Naive B cell (primary cell): ENCODE measurements at regions not wholly inside any gene's neighbourhood (a gene's known extent, or its start where the extent isn't known, plus 50 kb on each side); places are given as distances from the start of the nearest gene placed in this dataset.
"Not testable (repeated sequence)": the region's sequence is repeated elsewhere in the genome, so short reads cannot be mapped to it uniquely, and the experiment has no call there.

Experiments used
- ATAC-seq, 2 donors: fragments of 150-1000 bp; cut with Tn5 transposase; 2 replicates each; pipeline ENCODE4 v1.10.0; 2021; ENCODE audit warnings: low read depth in 2 of 2, mild to moderate bottlenecking in 2 of 2, moderate library complexity in 2 of 2
- DNase-seq: peaks from one replicate; pipeline ENCODE4 v3.0.0; 2022
- H3K27ac Mint-ChIP-seq, 6 donors: one replicate each; pipeline ENCODE4 v1.8.0; 2020 to 2022; ENCODE audit warnings: mild to moderate bottlenecking in 6 of 6, mixed read lengths in 6 of 6, moderate library complexity in 5 of 6, inconsistent platforms in 2 of 6
- H3K27me3 Mint-ChIP-seq, 3 donors: one replicate each; pipeline ENCODE4 v1.8.0; 2021 to 2022; ENCODE audit warnings: mixed read lengths in 3 of 3, mild to moderate bottlenecking in 1 of 3
- H3K36me3 Mint-ChIP-seq, 2 donors: one replicate each; pipeline ENCODE4 v1.8.0; 2020 to 2022; ENCODE audit warnings: mixed read lengths in 2 of 2, inconsistent platforms in 1 of 2, mild to moderate bottlenecking in 1 of 2
- H3K4me1 Mint-ChIP-seq, 3 donors: one replicate each; pipeline ENCODE4 v1.8.0; 2020 to 2022; ENCODE audit warnings: mixed read lengths in 3 of 3, inconsistent platforms in 1 of 3, mild to moderate bottlenecking in 1 of 3, moderate library complexity in 1 of 3
- H3K4me3 Mint-ChIP-seq, 8 donors: one replicate each; pipeline ENCODE4 v1.8.0; 2020 to 2022; ENCODE audit warnings: mild to moderate bottlenecking in 8 of 8, mixed read lengths in 8 of 8, moderate library complexity in 8 of 8, inconsistent platforms in 2 of 8
- H3K9me3 Mint-ChIP-seq, 7 donors: one replicate each; pipeline ENCODE4 v1.8.0; 2020 to 2022; ENCODE audit warnings: mixed read lengths in 7 of 7, mild to moderate bottlenecking in 5 of 7, inconsistent platforms in 2 of 7, moderate library complexity in 1 of 7

GRCh38 chr14:43522901-43523300, 984.2 kb downstream of the FSCB start:
- Mint-ChIP-seq H3K36me3 (no peaks in the 10 kb centered on the region), H3K4me3 (no peak overlapping the region), H3K27me3 (no peaks in the 10 kb centered on the region), H3K27ac (no peak overlapping the region), H3K4me1 (no peaks in the 10 kb centered on the region), H3K9me3 (no peaks in the 10 kb centered on the region)
- DNase-seq (no peak), ATAC-seq (no peak)

GRCh38 chr14:43522191-43522590, 984.9 kb downstream of the FSCB start:
- peak overlapping the region in 1 of 6 donors; percentile 35 for H3K27ac Mint-ChIP-seq
- no peaks in the 10 kb centered on the region for H3K4me1 Mint-ChIP-seq
- ATAC-seq (no peak), DNase-seq (no peak)
- H3K36me3 Mint-ChIP-seq, result no peaks in the 10 kb centered on the region
- H3K9me3 Mint-ChIP-seq, result peaks cover 0 to 3% (median 0%) of the 10 kb centered on the region in 7 donors
- no peaks in the 10 kb centered on the region for H3K27me3 Mint-ChIP-seq
- H3K4me3 Mint-ChIP-seq, result no peak overlapping the region

GRCh38 chr14:43503508-43503907, 1003.6 kb downstream of the FSCB start:
- H3K4me3 Mint-ChIP-seq, result no peak overlapping the region
- peaks cover 0 to 6% (median 2%) of the 10 kb centered on the region in 7 donors for H3K9me3 Mint-ChIP-seq
- no peaks in the 10 kb centered on the region for H3K4me1 Mint-ChIP-seq
- ATAC-seq (no peak), DNase-seq (no peak)
- H3K36me3 Mint-ChIP-seq, result no peaks in the 10 kb centered on the region
- H3K27ac Mint-ChIP-seq, result no peak overlapping the region
- no peaks in the 10 kb centered on the region for H3K27me3 Mint-ChIP-seq

GRCh38 chr14:43492359-43492758, 1014.7 kb downstream of the FSCB start:
- DNase-seq, H3K27me3 Mint-ChIP-seq, H3K4me1 Mint-ChIP-seq, H3K27ac Mint-ChIP-seq, H3K36me3 Mint-ChIP-seq, H3K4me3 Mint-ChIP-seq, ATAC-seq, H3K9me3 Mint-ChIP-seq: not testable (repeated sequence)

- Mint-ChIP-seq H3K4me1 (no peaks in the 10 kb centered on the region), H3K36me3 (no peaks in the 10 kb centered on the region), H3K27me3 (no peaks in the 10 kb centered on the region), H3K27ac (no peak overlapping the region), H3K4me3 (no peak overlapping the region), H3K9me3 (no peaks in the 10 kb centered on the region)
- ATAC-seq, result no peak
- no peak for DNase-seq
These were observed 1023.7 kb downstream of the FSCB start for GRCh38 chr14:43483415-43483814.

GRCh38 chr14:43481864-43482263, 1025.2 kb downstream of the FSCB start:
- no peak for DNase-seq
- no peaks in the 10 kb centered on the region for H3K4me1 Mint-ChIP-seq
- no peaks in the 10 kb centered on the region for H3K36me3 Mint-ChIP-seq
- no peaks in the 10 kb centered on the region for H3K9me3 Mint-ChIP-seq
- no peaks in the 10 kb centered on the region for H3K27me3 Mint-ChIP-seq
- H3K27ac Mint-ChIP-seq, result no peak overlapping the region
- ATAC-seq, result no peak
- no peak overlapping the region for H3K4me3 Mint-ChIP-seq

- Mint-ChIP-seq H3K9me3 (no peaks in the 10 kb centered on the region), H3K4me1 (no peaks in the 10 kb centered on the region), H3K27ac (no peak overlapping the region), H3K4me3 (no peak overlapping the region), H3K36me3 (no peaks in the 10 kb centered on the region), H3K27me3 (no peaks in the 10 kb centered on the region)
- DNase-seq (no peak), ATAC-seq (no peak)
These were observed 1026.1 kb downstream of the FSCB start for GRCh38 chr14:43480976-43481375.

- H3K27ac Mint-ChIP-seq, result no peak overlapping the region
- H3K4me1 Mint-ChIP-seq, result no peaks in the 10 kb centered on the region
- H3K27me3 Mint-ChIP-seq, result no peaks in the 10 kb centered on the region
- H3K9me3 Mint-ChIP-seq, result no peaks in the 10 kb centered on the region
- no peaks in the 10 kb centered on the region for H3K36me3 Mint-ChIP-seq
- ATAC-seq, result no peak
- no peak overlapping the region for H3K4me3 Mint-ChIP-seq
- DNase-seq, result no peak
These were observed 1027.4 kb downstream of the FSCB start for GRCh38 chr14:43479596-43480195.

GRCh38 chr14:43476822-43477221, 1030.3 kb downstream of the FSCB start:
- ATAC-seq, result no peak
- Mint-ChIP-seq H3K4me3 (no peak overlapping the region), H3K4me1 (no peaks in the 10 kb centered on the region), H3K27ac (no peak overlapping the region), H3K27me3 (no peaks in the 10 kb centered on the region), H3K36me3 (no peaks in the 10 kb centered on the region), H3K9me3 (no peaks in the 10 kb centered on the region)
- DNase-seq, result no peak

GRCh38 chr14:43475757-43476156, 1031.3 kb downstream of the FSCB start:
- no peaks in the 10 kb centered on the region for H3K4me1 Mint-ChIP-seq
- H3K9me3 Mint-ChIP-seq, result peaks cover 0 to 3% (median 0%) of the 10 kb centered on the region in 7 donors
- no peaks in the 10 kb centered on the region for H3K36me3 Mint-ChIP-seq
- H3K4me3 Mint-ChIP-seq, result no peak overlapping the region
- no peaks in the 10 kb centered on the region for H3K27me3 Mint-ChIP-seq
- no peak overlapping the region for H3K27ac Mint-ChIP-seq
- no peak for ATAC-seq
- DNase-seq, result no peak

- no peaks in the 10 kb centered on the region for H3K4me1 Mint-ChIP-seq
These were observed 1035.5 kb downstream of the FSCB start for GRCh38 chr14:43471595-43471994.

GRCh38 chr14:43464968-43465367, 1042.1 kb downstream of the FSCB start:
- H3K4me3 Mint-ChIP-seq, result no peak overlapping the region
- H3K27me3 Mint-ChIP-seq, result no peaks in the 10 kb centered on the region
- H3K27ac Mint-ChIP-seq, result no peak overlapping the region
- no peaks in the 10 kb centered on the region for H3K36me3 Mint-ChIP-seq
- no peak for DNase-seq
- no peaks in the 10 kb centered on the region for H3K4me1 Mint-ChIP-seq
- ATAC-seq, result no peak
- H3K9me3 Mint-ChIP-seq, result peaks cover 0 to 12% (median 2%) of the 10 kb centered on the region in 7 donors

More at GRCh38 chr14:43471595-43471994, 1035.5 kb downstream of the FSCB start:
- no peak for ATAC-seq
- no peak overlapping the region for H3K4me3 Mint-ChIP-seq
- H3K27ac Mint-ChIP-seq, result no peak overlapping the region
- no peaks in the 10 kb centered on the region for H3K36me3 Mint-ChIP-seq
- H3K9me3 Mint-ChIP-seq, result peaks cover 0 to 3% (median 0%) of the 10 kb centered on the region in 7 donors
- DNase-seq, result no peak
- no peaks in the 10 kb centered on the region for H3K27me3 Mint-ChIP-seq

GRCh38 chr14:43449291-43449690, 1057.8 kb downstream of the FSCB start:
- peaks cover 3 to 17% (median 4%) of the 10 kb centered on the region in 7 donors for H3K9me3 Mint-ChIP-seq
- H3K4me3 Mint-ChIP-seq, result no peak overlapping the region
- H3K27ac Mint-ChIP-seq, result no peak overlapping the region
- H3K36me3 Mint-ChIP-seq, result no peaks in the 10 kb centered on the region
- ATAC-seq, result no peak
- no peak for DNase-seq
- no peaks in the 10 kb centered on the region for H3K27me3 Mint-ChIP-seq
- no peaks in the 10 kb centered on the region for H3K4me1 Mint-ChIP-seq

GRCh38 chr14:43438056-43438455, 1069.0 kb downstream of the FSCB start:
- Mint-ChIP-seq H3K36me3 (no peaks in the 10 kb centered on the region), H3K9me3 (peaks cover 3 to 15% (median 6%) of the 10 kb centered on the region in 7 donors), H3K4me1 (no peaks in the 10 kb centered on the region), H3K4me3 (no peak overlapping the region), H3K27ac (no peak overlapping the region), H3K27me3 (no peaks in the 10 kb centered on the region)
- no peak for DNase-seq
- ATAC-seq, result no peak

GRCh38 chr14:43418324-43418723, 1088.8 kb downstream of the FSCB start:
- no peak for ATAC-seq
- no peaks in the 10 kb centered on the region for H3K27me3 Mint-ChIP-seq
- peaks cover 2 to 12% (median 8%) of the 10 kb centered on the region in 7 donors for H3K9me3 Mint-ChIP-seq
- H3K27ac Mint-ChIP-seq, result no peak overlapping the region
- no peak overlapping the region for H3K4me3 Mint-ChIP-seq
- H3K4me1 Mint-ChIP-seq, result no peaks in the 10 kb centered on the region
- DNase-seq, result no peak
- H3K36me3 Mint-ChIP-seq, result no peaks in the 10 kb centered on the region
